ENCODE measurements at regions not wholly inside any gene's neighbourhood (a gene's known extent, or its start where the extent isn't known, plus 50 kb on each side); places are given as distances from the start of the nearest gene placed in this dataset.

DNA sequence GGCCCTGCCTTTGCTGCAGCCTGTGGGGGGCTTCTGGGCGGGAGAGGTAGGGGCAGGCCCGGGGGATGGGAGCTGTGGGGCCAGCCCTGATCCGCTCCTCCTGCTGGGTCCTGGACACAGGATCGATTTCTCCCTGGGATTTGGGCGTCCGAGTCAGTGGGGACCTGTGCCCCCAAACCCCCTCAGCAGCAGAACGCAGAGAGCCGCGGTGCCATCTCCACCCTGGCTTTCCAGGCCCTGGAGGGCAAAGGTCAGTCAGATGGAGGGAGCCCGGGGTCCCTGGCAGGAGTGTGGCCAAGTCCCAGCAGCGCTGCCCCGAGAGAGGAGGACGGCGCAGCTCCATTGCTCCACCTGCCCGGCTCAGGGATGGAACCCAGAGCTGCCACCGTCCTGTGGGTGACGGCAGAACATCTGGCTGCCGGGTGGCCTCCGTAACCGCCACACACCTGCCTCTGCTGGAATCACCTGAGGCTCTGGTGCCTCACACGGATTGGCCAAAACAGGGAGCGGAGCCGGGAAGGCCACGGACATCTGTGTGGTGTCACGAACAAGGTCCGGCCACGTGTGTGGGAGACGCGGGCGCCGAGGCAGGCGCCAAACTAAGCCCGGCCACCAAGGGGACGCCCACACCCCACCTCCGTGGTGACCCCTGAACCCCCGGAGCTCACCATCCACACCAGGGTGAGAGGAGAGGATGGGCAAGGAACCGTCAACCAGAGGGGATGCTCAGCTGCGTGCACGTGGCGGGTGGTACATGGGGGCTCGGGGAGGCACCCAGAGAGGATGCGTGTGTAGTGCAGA, 80.3 kb upstream of the FBRSL1 start:
- no peak overlapping the region for H3K4me3 ChIP-seq (ENCODE audit: low read length)

GRCh38 chr12:132408626-132409494, 79.5 kb upstream of the GALNT9 start:
- no peak for DNase-seq (ENCODE audit: low read depth, low spot score)
- no peak overlapping the region for H3K4me3 ChIP-seq (ENCODE audit: low read length)

More for the DNA sequence above, 80.3 kb upstream of the FBRSL1 start:
- no peak for DNase-seq (ENCODE audit: low read depth, low spot score)

DNA sequence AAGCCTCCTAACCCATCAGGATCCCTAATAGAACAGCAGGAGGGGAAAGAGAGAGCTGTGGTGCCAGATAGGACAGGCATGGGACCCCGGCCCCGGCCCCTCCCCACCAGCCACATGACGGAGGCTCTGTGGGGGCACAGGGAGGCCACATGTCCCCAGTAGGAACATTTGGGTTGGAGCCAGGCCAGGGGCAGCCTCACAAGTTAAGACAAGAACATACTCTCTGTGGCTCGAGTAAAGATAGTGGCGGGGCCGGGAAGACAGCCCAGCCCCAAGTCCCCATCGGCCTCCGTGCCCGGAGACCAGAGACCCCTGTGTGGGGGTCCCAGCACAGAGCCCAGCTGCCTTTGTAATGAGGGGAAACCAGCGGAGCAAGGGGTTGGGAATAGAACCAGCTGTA, 78.6 kb upstream of the GALNT9 start:
- no peak overlapping the region for H3K4me3 ChIP-seq (ENCODE audit: low read length)
- DNase-seq (ENCODE audit: low read depth, low spot score), result no peak

- no peak overlapping the region for H3K4me3 ChIP-seq (ENCODE audit: low read length)
- no peak for DNase-seq (ENCODE audit: low read depth, low spot score)
Measured at GRCh38 chr12:132407451-132407961, 78.1 kb upstream of the GALNT9 start.

DNA sequence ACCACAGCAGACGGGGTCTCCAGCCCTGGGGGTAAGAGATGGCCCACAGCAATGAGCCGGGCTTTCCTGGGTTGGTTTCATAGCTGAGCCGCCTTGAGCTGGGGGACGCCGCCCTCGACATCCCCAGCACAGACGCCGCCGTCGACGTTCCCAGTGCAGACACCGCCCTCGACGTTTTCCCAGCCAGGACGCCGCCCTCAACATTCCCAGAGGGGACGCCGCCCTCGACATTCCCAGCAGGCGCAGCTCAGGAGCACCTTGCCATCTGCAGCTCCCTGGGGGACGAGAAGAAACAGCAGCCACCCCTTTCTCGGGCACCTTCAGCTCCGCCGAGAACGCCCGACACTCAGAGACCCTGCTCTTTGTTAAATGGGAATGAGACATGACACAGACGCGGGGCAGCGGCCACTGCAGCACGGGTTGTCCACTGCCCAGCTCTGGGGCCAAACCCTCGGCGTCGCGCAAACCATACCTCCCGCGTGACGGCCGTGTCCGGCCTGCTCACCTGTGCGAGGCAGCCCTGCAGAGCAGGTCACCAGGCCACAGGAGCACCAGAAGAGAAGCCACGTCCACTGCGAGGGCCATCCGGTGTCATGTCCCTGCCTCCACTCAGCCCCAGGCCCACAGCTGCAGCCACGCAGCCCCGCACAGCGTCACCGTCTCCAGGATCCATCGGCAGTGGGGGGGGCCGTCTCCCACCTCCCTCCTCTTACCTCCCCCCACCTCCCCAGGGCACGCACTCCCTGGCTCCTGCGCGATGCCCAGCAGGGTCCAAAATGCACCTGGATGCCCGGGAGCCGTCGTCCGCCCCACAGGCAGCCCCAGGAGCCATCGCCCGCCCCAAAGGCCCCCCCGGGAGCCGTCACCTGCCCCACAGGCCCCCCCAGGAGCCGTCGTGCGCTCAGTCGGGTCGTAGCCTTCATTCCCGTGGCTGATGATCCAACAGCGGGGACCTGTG, 77.4 kb upstream of the GALNT9 start:
- DNase-seq (ENCODE audit: low read depth, low spot score), result no peak
- H3K4me3 ChIP-seq (ENCODE audit: low read length), result no peak overlapping the region

DNA sequence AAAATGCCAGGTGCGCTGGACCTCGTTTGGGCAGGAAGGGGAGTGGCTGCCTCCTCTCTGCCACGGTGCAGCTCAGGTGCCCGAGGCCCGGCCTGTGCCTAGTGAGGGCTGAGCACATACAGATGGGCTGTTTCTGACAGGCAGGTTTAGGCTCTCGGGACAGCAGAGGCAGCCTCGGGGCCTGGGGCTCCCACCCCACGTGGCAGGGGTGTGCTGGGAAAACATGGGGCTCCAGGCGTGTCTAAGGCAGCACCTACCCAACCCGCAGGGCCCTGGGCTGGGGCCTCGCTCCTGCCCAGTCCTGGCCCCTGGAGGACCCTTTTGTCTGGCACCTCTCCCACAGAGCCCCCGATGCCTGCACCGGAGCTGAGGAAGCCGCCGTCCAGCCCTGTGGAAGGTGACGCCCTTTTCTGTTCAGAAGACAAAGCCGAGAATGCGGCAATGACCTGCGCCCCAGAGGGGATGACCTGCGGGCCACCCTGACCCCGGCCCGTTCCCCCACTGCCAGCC, 76.4 kb upstream of the GALNT9 start:
- no peak for DNase-seq (ENCODE audit: low read depth, low spot score)
- no peak overlapping the region for H3K4me3 ChIP-seq (ENCODE audit: low read length)

DNA sequence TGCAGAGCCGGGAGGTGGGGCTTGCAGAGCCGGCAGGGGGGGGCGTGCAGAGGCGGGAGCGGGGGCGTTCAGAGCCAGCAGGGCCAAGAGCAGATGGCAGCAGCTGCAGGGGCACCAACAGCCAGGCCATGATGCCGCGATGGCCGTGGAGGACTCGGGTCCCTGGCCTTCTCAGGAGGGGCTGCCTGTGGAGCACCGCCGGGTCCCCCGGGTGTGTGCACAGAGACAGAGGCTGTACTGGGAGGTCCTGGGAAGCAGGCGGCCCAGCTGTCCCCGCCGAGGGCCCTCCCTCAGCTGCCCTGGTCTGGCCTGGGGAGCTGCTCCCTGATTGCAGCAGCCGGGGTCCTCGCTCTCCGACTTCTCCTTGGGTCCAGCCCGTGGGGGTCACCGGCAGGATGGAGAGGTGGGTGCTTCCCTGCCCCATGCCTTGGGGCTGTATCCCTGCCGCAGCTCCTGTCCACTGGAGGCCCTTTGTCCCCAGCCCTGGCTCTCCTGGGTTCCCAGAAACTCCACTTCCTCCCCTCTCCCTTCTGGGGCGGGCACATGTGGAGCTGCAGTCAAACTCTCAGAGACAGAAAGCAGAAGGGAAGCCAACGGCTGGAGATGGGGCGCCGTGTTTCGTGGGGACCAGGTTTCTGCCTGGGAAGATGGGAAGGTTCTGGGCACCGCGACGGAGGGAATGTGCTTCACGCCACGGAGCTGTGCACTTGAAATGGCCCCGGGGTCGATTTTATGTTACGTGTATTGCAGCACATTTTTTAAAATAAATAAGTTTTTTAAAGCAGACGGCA, 75.8 kb upstream of the GALNT9 start:
- no peak overlapping the region for H3K4me3 ChIP-seq (ENCODE audit: low read length)
- DNase-seq (ENCODE audit: low read depth, low spot score), result no peak

DNA sequence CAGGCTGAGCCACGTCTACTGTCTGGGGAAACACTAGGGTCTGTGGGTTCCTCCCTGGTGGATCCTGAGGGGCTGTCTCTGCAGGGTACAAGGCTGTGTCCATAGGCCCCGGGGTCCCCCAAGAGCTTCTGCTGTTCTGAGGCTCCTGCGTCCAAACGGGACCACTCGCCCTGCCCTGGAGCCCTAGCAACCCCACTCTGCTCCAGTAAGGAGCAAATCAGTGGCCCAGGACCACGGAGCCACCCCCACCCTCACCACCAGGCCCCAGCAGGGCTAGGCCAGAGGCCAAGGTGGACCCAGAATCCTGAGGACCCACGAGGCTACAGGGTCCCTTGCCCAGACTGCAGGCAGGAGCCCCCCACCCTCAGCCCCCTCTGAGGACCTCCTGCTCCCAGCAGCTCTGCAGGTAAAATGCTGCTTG, 75.1 kb upstream of the GALNT9 start:
- no peak overlapping the region for H3K4me3 ChIP-seq (ENCODE audit: low read length)
- no peak for DNase-seq (ENCODE audit: low read depth, low spot score)

DNA sequence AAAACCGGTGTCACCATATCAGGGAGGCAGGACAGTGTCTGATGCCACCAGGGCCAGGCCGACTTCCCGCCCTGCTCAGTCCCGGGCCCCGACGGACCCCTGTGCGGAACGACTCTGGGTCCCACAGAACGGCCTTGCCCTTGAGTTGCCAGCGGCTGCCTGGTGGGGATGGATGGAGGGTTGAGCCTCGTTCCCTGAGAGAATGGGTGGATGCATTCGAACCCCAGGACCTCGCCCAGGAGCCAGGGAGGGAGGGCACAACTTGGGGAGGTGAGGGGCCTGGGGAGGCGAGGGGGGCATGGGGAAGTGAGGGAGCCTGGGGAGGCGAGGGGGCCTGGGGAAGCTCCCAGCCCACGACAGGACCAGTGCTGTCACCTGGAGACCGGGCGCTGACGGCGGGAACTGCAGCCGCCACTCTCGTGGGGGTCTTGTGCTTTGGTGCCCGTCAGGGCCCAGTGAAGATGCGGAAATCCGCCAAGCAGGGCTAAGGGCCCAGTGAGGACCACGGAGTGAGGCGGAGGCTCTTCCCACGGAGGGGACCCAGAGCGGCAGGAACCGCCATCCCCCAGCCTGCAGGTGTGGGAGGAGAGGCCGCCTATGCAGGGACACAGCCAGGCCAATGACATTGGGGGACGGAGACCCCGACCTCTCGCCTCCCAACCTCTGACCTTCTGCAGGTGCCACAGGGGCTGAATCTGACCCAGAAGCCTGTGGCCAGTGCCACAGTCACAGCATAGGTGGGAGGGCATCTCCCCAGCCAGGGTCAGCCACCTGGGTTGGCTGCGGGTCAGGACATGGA, 74.4 kb upstream of the GALNT9 start:
- DNase-seq (ENCODE audit: low read depth, low spot score), result no peak
- no peak overlapping the region for H3K4me3 ChIP-seq (ENCODE audit: low read length)

- no peak overlapping the region for H3K4me3 ChIP-seq (ENCODE audit: low read length)
- no peak for DNase-seq (ENCODE audit: low read depth, low spot score)
Measured at GRCh38 chr12:132402831-132403416, 73.5 kb upstream of the GALNT9 start.

DNA sequence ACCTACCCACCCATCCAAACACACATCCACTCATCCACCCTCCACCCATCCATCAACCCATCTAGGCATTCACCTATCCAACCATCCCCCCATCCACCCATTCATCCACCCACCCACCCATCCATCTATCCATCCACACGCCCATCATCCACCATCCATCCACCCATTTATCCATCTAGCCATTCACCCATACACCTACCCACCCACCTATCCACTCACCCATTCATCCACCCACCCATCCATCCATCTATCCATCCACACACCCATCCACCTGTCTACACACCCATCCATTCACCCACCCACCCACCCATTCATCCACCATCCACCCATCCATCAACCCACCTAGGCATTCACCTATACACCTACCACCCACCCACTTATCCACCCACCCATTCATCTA, 72.6 kb upstream of the GALNT9 start:
- no peak for DNase-seq (ENCODE audit: low read depth, low spot score)
- H3K4me3 ChIP-seq (ENCODE audit: low read length), result no peak overlapping the region

DNA sequence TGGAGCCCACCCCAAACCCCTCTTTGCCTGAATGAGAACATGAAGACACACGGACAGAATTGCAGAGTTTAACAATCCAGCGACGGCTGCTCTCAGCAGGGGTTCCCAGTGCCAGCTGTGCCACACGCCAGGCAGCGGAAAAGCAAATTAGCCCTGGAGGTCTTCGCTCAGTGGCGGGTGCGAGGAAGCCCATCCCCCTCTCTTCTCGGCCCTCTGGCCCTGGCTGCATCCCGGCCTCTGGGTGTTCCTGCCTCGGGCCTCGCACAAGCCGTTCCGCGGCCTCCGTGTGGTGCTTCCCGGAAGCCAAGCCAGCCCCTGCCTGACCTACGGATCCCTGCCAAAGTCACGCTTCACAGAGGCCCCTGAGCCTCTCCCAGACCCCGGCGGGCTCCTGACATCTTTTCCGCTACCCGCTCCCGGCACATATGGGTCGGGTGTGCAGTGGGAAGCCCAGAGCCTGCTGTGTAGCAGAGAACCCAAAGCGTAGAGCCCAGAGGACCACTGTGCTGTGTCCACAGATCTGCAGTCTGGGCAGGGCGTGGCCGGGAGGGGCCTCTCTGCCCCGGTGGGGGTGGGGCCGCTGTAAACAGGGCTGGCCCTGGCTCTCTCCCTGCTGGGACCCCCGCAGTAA, 70.7 kb upstream of the GALNT9 start:
- no peak for DNase-seq (ENCODE audit: low read depth, low spot score)
- H3K4me3 ChIP-seq (ENCODE audit: low read length), result no peak overlapping the region

DNA sequence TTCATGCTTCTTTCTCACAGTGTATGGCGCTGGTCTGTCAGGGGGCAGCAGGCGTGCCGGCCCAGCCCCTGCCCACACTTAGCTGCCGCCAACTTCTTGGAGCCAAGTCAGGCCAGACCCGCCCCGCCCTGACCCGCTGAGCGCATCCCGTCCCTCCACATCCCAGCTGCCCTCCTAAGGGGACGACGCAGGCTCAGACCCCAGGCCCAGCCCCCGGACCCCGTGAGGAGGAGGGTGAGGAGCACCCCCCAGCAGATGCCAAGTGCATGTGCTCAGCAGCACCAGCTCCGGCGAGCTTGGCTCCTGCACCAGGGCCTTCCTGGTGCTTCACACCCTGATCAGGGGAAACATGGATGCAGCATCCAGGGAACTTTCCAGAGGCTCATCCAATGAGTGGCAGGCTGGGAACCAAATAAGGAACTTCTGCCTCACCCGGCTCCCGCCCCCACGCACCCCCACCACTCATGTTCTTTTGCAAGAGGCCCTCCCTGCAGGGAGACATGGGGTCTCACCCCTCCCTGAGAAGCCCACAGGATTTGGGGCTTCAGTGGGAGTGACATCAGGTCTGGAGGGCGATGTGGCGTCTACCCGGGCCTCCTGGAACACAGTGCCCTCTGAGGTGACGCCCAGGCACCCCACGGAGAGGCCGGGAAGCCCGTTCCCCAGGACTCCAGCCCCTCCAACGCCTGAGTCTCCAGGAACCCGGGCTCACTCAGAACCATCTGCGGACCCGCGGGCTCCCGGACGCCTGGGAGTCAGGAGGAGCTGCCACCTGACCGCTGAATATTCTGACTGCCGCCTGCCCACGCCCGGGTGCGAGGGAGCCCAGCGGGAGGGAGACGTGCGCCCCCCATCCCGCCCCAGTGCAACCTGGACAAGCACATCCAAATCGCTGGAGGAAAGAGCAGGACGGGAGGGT, 70.0 kb upstream of the GALNT9 start:
- no peak for DNase-seq (ENCODE audit: low read depth, low spot score)

DNA sequence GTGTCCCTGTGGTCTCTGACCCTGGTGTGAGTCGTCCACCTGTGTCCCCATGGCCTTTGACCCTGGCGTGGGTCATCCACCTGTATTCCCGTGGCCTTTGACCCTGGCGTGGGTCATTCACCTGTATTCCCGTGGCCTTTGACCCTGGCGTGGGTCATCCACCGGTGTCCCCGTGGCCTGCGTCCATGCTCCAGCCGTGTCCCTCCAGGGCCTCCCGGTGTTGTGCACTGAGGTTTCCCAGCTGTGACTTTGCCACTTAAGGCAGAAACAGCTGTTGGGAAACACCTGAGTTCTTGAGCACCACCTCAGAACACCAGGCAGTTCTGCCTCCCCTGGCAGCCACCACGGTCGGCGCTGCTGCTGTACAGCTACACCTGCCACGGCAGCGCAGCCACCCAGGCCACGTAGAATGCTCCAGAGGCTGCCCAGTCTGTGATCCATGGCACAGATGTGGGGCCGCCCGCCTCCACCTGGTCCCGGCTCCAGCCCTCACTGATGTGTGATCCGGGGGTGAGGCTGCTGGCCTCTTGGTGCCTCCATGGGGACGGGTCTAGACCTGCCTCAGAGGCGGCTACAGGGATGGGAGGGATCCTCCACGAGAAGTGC, 69.1 kb upstream of the GALNT9 start:
- H3K4me3 ChIP-seq (ENCODE audit: low read length), result no peak overlapping the region
- DNase-seq (ENCODE audit: low read depth, low spot score), result no peak

More for the DNA sequence above, 70.0 kb upstream of the GALNT9 start:
- H3K4me3 ChIP-seq (ENCODE audit: low read length), result no peak overlapping the region

GRCh38 chr12:132397934-132398385, 68.6 kb upstream of the GALNT9 start:
- no peak overlapping the region for H3K4me3 ChIP-seq (ENCODE audit: low read length)
- no peak for DNase-seq (ENCODE audit: low read depth, low spot score)

Measured in Jurkat, Clone E6-1 (cell line).